ENCODE measurements at regions not wholly inside any gene's neighbourhood (a gene's known extent, or its start where the extent isn't known, plus 50 kb on each side); places are given as distances from the start of the nearest gene placed in this dataset.

DNA sequence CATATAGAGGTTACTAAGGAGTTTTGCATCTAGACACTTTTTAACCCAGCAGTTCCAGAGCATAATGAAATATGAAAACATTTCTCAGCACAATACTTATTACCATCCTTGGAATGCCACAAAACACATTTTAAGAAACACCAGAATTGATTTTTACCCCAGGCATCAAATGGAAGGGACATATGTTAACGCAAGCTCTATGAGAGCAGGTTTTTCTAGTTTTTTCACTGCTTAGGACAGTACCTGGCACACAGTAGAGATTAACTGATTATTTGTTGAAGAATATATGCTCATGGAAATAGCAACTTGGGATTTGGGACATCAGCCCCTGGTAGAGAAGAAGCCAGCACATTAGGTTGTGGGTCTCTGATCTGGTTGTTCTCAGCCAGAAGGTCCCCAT lies 67.0 kb upstream of the ARID5B start:
- TF ChIP-seq, protein P1, sequence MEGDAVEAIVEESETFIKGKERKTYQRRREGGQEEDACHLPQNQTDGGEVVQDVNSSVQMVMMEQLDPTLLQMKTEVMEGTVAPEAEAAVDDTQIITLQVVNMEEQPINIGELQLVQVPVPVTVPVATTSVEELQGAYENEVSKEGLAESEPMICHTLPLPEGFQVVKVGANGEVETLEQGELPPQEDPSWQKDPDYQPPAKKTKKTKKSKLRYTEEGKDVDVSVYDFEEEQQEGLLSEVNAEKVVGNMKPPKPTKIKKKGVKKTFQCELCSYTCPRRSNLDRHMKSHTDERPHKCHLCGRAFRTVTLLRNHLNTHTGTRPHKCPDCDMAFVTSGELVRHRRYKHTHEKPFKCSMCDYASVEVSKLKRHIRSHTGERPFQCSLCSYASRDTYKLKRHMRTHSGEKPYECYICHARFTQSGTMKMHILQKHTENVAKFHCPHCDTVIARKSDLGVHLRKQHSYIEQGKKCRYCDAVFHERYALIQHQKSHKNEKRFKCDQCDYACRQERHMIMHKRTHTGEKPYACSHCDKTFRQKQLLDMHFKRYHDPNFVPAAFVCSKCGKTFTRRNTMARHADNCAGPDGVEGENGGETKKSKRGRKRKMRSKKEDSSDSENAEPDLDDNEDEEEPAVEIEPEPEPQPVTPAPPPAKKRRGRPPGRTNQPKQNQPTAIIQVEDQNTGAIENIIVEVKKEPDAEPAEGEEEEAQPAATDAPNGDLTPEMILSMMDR (IDR thresholded peaks at IDR 0.05; ENCODE audit: low read depth, low read length) = no peak
- Histone ChIP-seq H3K9me3 (no peaks in the 10 kb centered on the region), H3K36me3 (no peaks in the 10 kb centered on the region), H3K4me1 (peaks cover 11% of the 10 kb centered on the region; the same call in 1 of the 2 replicates), H3K4me3 (ENCODE audit: low read depth, low read length) (no peak overlapping the region), H3K27me3 (no peaks in the 10 kb centered on the region)
- no peak for DNase-seq

DNA sequence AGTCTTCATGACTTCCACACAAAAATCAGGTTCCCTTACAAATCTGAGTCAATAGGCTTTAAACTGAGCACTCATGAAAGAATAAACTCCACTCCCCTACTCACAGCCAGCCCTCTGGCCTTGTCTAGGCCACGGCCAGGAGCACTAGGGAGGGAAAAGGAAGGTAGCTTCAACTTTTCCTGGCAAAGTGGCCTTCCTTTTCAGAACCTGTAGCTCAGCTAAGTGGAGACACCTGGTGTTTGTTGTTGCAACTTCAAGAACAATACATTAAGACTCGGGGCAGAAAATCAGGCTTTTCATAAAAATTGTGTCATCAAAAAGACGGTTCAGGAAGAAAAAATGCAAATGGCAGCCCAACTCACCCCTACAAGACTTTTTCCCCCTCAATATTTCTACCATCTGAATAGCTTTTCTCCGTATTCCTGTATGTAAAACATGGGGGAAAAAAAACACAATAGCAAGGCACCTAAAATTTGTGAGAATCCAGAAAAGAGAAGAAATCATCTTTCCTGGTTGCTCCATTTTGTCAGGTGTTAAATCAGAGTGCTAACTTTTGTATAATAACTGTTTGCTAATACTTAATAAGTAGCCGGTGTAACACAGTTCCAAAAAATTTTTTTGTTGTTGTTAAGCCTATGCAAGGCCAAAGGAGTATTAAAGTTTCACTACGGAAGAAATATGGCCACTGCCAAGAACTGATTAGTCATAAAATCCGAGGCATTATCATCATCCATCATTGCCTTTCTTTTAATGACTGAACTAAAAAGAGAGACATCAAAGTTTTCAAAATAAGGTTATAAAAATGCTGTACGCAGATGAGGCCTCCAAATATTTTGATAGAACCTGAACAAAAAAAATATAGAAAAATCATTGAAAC lies 66.2 kb upstream of the ARID5B start:
- no peak overlapping the region for H3K4me3 ChIP-seq (ENCODE audit: low read depth, low read length)
- peaks cover 11% of the 10 kb centered on the region; the same call in 1 of the 2 replicates for H3K4me1 ChIP-seq
- H3K9me3 ChIP-seq = no peaks in the 10 kb centered on the region
- H3K36me3 ChIP-seq = no peaks in the 10 kb centered on the region
- peak; percentile 35 for DNase-seq
- TF ChIP-seq, protein P1 (IDR thresholded peaks at IDR 0.05; ENCODE audit: low read depth, low read length) = peak; percentile 70
- no peaks in the 10 kb centered on the region for H3K27me3 ChIP-seq

DNA sequence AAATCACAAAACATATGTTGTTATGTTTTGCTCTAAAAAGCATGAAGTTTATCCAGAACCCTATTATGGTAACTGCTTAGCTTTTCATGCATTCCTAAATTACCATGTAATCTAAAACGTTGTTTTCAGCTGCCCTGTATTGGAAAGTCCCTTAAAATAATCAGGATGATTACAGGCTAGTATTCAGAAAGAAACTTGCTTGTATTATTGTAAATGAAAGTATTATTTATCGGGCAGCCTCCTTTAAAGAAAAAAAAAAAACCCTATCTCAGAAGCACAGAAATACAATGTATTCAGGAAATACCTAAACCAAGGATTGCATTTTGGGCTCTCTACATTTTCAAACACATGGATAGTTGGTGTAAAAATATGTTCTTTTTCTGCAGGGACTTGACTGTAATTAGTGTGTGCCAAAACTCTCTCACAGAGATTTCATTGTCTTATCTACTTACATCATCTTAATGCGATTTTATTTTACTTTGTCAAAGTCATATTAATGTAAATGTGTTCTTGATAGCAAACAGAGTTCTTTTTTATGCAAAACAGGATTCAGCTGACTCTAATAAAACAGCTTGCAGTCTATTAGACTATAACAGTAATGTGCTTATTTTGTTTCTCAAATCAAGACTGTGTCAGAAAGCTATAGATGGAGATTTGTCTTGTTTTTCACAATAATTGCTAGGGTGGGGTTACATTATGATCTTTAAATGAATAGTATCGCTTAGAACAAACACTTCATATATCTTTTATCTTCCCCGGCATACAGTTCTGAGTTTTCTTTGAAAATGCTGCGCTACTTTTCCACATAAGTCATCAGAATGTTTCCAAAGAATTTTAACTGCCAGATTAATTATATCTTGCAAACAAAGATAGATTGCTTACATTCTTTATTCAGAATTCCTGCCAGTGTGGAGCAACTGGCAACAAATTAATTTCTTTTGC lies 65.3 kb upstream of the ARID5B start:
- no peaks in the 10 kb centered on the region for H3K27me3 ChIP-seq
- H3K36me3 ChIP-seq = no peaks in the 10 kb centered on the region
- H3K9me3 ChIP-seq = no peaks in the 10 kb centered on the region
- H3K4me3 ChIP-seq (ENCODE audit: low read depth, low read length) = no peak overlapping the region
- TF ChIP-seq, protein P1 (IDR thresholded peaks at IDR 0.05; ENCODE audit: low read depth, low read length) = no peak
- DNase-seq = no peak
- H3K4me1 ChIP-seq = peaks cover 11% of the 10 kb centered on the region; the same call in 1 of the 2 replicates

DNA sequence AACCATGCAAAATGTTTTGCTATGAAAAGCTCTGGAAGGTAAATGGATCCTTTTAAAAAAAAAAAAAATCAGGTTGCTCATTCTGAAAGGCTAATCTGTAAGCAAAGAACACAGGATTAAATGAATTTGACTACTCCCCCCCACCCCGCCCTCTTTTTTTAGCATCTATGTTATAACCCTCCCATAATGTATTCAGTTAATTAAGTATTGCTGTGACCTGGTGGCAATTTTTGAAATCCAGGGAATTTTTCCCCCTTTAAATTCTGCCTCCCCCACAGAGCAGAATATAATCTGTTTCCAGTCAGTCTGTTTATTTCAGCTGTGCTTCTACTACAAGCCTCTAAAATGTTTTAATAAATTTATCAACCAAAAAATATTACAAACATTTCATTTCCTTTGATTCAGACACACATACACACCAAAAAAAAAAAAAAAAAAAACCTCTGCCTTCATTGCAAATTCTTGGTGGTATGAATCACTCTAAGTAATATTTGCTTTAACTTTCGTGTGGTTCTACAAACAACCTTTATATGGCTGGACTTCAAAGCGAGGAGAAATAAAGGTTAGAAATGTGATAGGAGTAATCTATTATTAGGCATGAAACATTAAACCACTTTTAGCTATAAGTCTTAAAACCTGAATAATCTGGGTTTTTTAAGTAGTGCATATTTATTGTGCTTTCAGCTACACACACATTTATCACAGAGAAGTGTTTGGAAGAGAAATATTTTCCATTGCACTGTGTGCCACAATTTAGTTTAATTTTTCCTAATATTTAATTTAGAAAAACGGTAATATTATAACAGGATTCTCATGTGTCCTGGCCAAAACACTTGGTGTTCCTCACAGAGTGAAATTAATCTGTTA lies 64.4 kb upstream of the ARID5B start:
- Histone ChIP-seq H3K36me3 (no peaks in the 10 kb centered on the region), H3K4me1 (peaks cover 11% of the 10 kb centered on the region; the same call in 1 of the 2 replicates), H3K4me3 (ENCODE audit: low read depth, low read length) (no peak overlapping the region), H3K27me3 (no peaks in the 10 kb centered on the region), H3K9me3 (no peaks in the 10 kb centered on the region)
- TF ChIP-seq, protein P1 (IDR thresholded peaks at IDR 0.05; ENCODE audit: low read depth, low read length) = no peak
- DNase-seq = no peak

DNA sequence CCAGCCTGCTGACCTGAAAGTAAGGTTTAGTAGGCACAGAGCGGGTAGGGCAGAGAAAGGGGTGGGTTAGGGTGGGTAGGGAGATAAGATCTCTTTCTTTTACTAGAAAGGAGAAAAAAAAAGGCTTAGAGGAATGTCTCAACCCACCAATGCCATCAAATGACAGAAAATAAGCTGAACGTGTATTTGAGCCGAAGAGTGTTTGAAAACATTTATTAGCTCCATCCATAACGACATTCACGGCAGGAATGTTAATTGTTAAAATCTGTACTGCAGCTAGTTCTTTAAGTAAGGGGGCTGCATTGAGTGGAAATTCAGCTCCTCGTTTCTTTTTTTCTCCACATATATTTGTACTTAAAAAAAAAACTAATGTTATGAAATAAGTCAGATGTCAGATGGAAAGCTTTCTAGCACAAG lies 63.7 kb upstream of the ARID5B start:
- TF ChIP-seq, protein P1 (IDR thresholded peaks at IDR 0.05; ENCODE audit: low read depth, low read length) = no peak
- DNase-seq = no peak
- H3K27me3 ChIP-seq = no peaks in the 10 kb centered on the region
- H3K4me1 ChIP-seq = peaks cover 11% of the 10 kb centered on the region; the same call in 1 of the 2 replicates
- no peaks in the 10 kb centered on the region for H3K9me3 ChIP-seq
- H3K4me3 ChIP-seq (ENCODE audit: low read depth, low read length) = no peak overlapping the region
- no peaks in the 10 kb centered on the region for H3K36me3 ChIP-seq

Measured in BE2C (cell line).